ENCODE measurements at regions not wholly inside any gene's neighbourhood (a gene's known extent, or its start where the extent isn't known, plus 50 kb on each side); places are given as distances from the start of the nearest gene placed in this dataset.
"Not testable (repeated sequence)": the region's sequence is repeated elsewhere in the genome, so short reads cannot be mapped to it uniquely, and the experiment has no call there.

- no peak overlapping the region for H3K4me3 ChIP-seq (ENCODE audit: low read depth, low read length)
- TF ChIP-seq, protein P1, sequence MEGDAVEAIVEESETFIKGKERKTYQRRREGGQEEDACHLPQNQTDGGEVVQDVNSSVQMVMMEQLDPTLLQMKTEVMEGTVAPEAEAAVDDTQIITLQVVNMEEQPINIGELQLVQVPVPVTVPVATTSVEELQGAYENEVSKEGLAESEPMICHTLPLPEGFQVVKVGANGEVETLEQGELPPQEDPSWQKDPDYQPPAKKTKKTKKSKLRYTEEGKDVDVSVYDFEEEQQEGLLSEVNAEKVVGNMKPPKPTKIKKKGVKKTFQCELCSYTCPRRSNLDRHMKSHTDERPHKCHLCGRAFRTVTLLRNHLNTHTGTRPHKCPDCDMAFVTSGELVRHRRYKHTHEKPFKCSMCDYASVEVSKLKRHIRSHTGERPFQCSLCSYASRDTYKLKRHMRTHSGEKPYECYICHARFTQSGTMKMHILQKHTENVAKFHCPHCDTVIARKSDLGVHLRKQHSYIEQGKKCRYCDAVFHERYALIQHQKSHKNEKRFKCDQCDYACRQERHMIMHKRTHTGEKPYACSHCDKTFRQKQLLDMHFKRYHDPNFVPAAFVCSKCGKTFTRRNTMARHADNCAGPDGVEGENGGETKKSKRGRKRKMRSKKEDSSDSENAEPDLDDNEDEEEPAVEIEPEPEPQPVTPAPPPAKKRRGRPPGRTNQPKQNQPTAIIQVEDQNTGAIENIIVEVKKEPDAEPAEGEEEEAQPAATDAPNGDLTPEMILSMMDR (IDR thresholded peaks at IDR 0.05; ENCODE audit: low read depth, low read length): no peak
These were observed 736.4 kb downstream of the RNF144A start for GRCh38 chr2:7653617-7654016.

DNA sequence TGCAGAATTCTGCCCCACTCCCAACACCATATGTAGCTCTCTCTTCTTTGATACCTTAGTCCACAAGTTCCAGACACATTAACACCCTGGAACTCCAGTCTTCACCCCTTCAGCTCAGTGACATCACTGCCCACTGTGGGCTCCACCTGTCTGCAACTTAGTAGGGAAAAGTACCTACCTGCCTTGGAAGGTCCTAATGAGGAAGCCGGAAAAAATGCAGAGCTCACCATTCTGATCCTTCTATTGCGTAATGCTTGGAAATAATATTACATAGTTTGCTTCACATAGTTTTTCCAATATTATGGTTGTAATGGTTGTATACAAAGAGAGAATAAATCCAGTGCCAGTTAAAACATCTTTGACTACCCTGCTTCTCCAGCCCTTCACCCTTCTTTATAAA lies 738.4 kb downstream of the RNF144A start:
- no peak overlapping the region for H3K4me3 ChIP-seq (ENCODE audit: low read depth, low read length)
- TF ChIP-seq, protein P1 (IDR thresholded peaks at IDR 0.05; ENCODE audit: low read depth, low read length): no peak

DNA sequence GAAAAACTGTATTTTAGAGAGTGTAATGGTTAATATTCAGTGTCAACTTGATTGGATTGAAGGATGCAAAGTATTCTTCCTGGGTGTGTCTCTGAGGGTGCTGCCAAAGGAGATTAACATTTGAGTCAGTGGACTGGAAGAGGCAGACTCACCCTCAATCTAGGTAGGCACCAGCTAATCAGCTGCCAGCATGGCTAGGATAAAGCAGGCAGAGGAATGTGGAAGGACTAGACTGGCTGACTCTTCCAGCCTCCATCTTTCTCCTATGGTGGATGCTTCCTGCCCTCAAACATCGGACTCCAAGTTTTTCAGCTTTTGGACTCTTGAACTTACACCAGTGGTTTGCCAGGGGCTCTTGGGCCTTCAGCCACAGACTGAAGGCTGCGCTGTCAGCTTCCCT lies 740.3 kb downstream of the RNF144A start:
- not testable (repeated sequence) for H3K4me3 ChIP-seq (ENCODE audit: low read depth, low read length)

GRCh38 chr2:7658486-7658885 lies 741.3 kb downstream of the RNF144A start:
- H3K4me3 ChIP-seq (ENCODE audit: low read depth, low read length): no peak overlapping the region
- TF ChIP-seq, protein P1 (IDR thresholded peaks at IDR 0.05; ENCODE audit: low read depth, low read length): no peak

GRCh38 chr2:7660816-7661215 lies 743.6 kb downstream of the RNF144A start:
- TF ChIP-seq, protein P1 (IDR thresholded peaks at IDR 0.05; ENCODE audit: low read depth, low read length): no peak
- H3K4me3 ChIP-seq (ENCODE audit: low read depth, low read length): no peak overlapping the region

- TF ChIP-seq, protein P1 (IDR thresholded peaks at IDR 0.05; ENCODE audit: low read depth, low read length): no peak
- no peak overlapping the region for H3K4me3 ChIP-seq (ENCODE audit: low read depth, low read length)
These were observed 744.3 kb downstream of the RNF144A start for GRCh38 chr2:7661502-7661901.

DNA sequence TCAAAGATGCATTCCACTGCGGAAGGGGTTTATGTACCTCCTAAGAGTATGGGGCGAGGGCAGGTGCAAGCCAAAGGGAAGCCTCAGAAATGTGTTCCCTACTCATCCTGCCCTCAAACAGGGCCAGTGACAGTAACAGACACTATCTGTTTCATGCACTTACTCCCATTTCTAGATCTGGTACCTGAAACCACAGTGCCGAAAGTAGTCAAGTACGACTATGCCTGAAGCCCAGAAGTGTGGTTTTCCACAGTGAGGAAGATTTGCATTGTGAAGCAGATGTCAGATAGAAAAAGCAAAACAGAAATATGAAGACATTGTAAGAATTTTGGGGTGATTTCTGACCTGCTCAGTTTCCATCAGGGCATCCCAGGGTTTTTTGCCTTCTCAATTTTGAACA lies 748.7 kb downstream of the RNF144A start:
- no peak overlapping the region for H3K4me3 ChIP-seq (ENCODE audit: low read depth, low read length)
- TF ChIP-seq, protein P1 (IDR thresholded peaks at IDR 0.05; ENCODE audit: low read depth, low read length): no peak

GRCh38 chr2:7666596-7667259 lies 749.5 kb downstream of the RNF144A start:
- H3K4me3 ChIP-seq (ENCODE audit: low read depth, low read length): no peak overlapping the region
- TF ChIP-seq, protein P1 (IDR thresholded peaks at IDR 0.05; ENCODE audit: low read depth, low read length): no peak
